Keratinocyte (primary cell): ENCODE measurements at regions not wholly inside any gene's neighbourhood (a gene's known extent, or its start where the extent isn't known, plus 50 kb on each side); places are given as distances from the start of the nearest gene placed in this dataset.

ENCODE experiments used
- DNase-seq: peaks from one replicate; pipeline ENCODE4 v3.0.0-alpha.2; 2011; ENCODE audit warnings: low read depth, missing footprints, low spot score
- FAIRE-seq: peaks from 2 replicates; lab custom pipeline; 2011; peaks lifted over from hg19 to GRCh38; lab: Jason Lieb, UNC
- H2AFZ ChIP-seq: 2 replicates; pipeline ENCODE4 v1.6.0; 2012; ENCODE audit warnings: low read length, control low read depth, inconsistent platforms; ENCODE audit not compliant: control insufficient read depth
- H3K27ac ChIP-seq: 2 replicates; pipeline ENCODE4 v1.5.1; 2011; ENCODE audit warnings: low read length; ENCODE audit not compliant: control insufficient read depth, insufficient read depth
- H3K27me3 ChIP-seq: 3 replicates; pipeline ENCODE4 v1.6.0; 2011; ENCODE audit warnings: low read length; ENCODE audit not compliant: control insufficient read depth, insufficient read depth; ENCODE audit errors: extremely low read depth
- H3K36me3 ChIP-seq, 2 experiments: 2 replicates in 1 of 2; 3 replicates in 1 of 2; pipeline ENCODE4 v1.5.1; 2011; ENCODE audit warnings: low read length in 2 of 2, mild to moderate bottlenecking in 1 of 2; ENCODE audit not compliant: control insufficient read depth in 2 of 2, insufficient read depth in 2 of 2; ENCODE audit errors: extremely low read depth in 1 of 2
- H3K4me1 ChIP-seq: 3 replicates; pipeline ENCODE4 v1.5.1; 2011; ENCODE audit warnings: low read length; ENCODE audit not compliant: control insufficient read depth, insufficient read depth; ENCODE audit errors: extremely low read depth
- H3K4me2 ChIP-seq: 3 replicates; pipeline ENCODE4 v1.6.0; 2011; ENCODE audit warnings: low read depth, low read length; ENCODE audit not compliant: control insufficient read depth, insufficient read depth; ENCODE audit errors: extremely low read depth
- H3K4me3 ChIP-seq, 3 experiments: fragments of 200-600 bp in 1 of 3; sonication (generic) in 1 of 3; 2 replicates in 2 of 3; 3 replicates in 1 of 3; pipeline ENCODE4 v1.5.1; 2011 to 2016; ENCODE audit warnings: low read length in 3 of 3, mild to moderate bottlenecking in 3 of 3, control low read depth in 2 of 3, inconsistent platforms in 1 of 3, low read depth in 1 of 3, mixed read lengths in 1 of 3, mixed run types in 1 of 3, moderate library complexity in 1 of 3; ENCODE audit not compliant: control insufficient read depth in 2 of 3, insufficient read depth in 2 of 3; ENCODE audit errors: extremely low read depth in 1 of 3
- H3K79me2 ChIP-seq: 2 replicates; pipeline ENCODE4 v1.6.0; 2012; ENCODE audit warnings: low read length; ENCODE audit not compliant: control insufficient read depth, insufficient read depth
- H3K9ac ChIP-seq: 3 replicates; pipeline ENCODE4 v1.6.0; 2011; ENCODE audit warnings: low read length; ENCODE audit not compliant: control insufficient read depth, insufficient read depth; ENCODE audit errors: extremely low read depth
- H3K9me1 ChIP-seq: 3 replicates; pipeline ENCODE4 v1.6.0; 2011; ENCODE audit warnings: low read length; ENCODE audit not compliant: control insufficient read depth, insufficient read depth; ENCODE audit errors: extremely low read depth
- H3K9me3 ChIP-seq: 2 replicates; pipeline ENCODE4 v1.5.1; 2012; ENCODE audit warnings: low read depth, low read length; ENCODE audit not compliant: control insufficient read depth
- H4K20me1 ChIP-seq: 3 replicates; pipeline ENCODE4 v1.6.0; 2011; ENCODE audit warnings: low read length; ENCODE audit not compliant: control insufficient read depth, insufficient read depth; ENCODE audit errors: extremely low read depth
- CTCF ChIP-seq, 3 experiments: IDR thresholded peaks in 1 of 3; conservative IDR thresholded peaks in 1 of 3; optimal IDR thresholded peaks in 1 of 3; 2 replicates in 2 of 3; 3 replicates in 1 of 3; pipeline versions ENCODE3 to v1.5.1; 2011; ENCODE audit warnings: low read length in 3 of 3, mild to moderate bottlenecking in 3 of 3, moderate library complexity in 2 of 3, control low read depth in 1 of 3, inconsistent platforms in 1 of 3; ENCODE audit not compliant: insufficient read depth in 2 of 3; ENCODE audit errors: extremely low read depth in 1 of 3
- EZH2 ChIP-seq: IDR thresholded peaks from one replicate; pipeline ENCODE4 v1.6.1; 2012; ENCODE audit warnings: inconsistent platforms, mild to moderate bottlenecking, low read length, moderate library complexity
- dilution Hi-C: fragments of 300-500 bp; cut with MboI; formaldehyde crosslinking; loops from one replicate; pipeline ENCODE4 v1.7.0; 2020; ENCODE audit warnings: low sequenced_read_pairs; ENCODE audit not compliant: extremely low pct_ligation_motif_present

DNA sequence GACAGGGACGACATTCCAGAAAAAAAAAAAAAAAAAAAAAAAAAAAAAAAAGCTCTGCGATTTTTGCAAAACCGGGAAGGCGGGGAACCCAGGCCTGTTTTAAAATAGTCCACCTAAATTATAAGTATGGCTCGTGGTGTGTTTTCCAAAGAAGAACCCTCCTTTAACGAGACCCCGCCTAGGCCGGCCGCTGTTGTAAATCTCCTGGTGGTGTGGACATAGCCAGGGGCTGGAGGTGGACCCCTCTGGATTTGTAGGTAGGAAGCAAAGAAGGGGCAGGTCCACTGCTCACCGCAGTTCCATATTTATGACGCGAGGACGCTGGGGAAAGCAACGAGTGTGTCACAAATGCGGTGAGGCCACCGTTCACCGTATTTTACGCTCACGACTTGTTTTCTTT is 94.0 kb upstream of the SHOX start:
- H3K9me1 ChIP-seq, result no peaks in the 10 kb centered on the region
- H2AFZ ChIP-seq, result no peak overlapping the region
- no peak overlapping the region for H3K4me3 ChIP-seq
- FAIRE-seq (no peak), DNase-seq (no peak)
- no peaks in the 10 kb centered on the region for H3K27me3 ChIP-seq
- H3K9ac ChIP-seq, result no peak overlapping the region
- no peaks in the 10 kb centered on the region for H3K79me2 ChIP-seq
- H3K27ac ChIP-seq, result no peak overlapping the region
- no peaks in the 10 kb centered on the region for H4K20me1 ChIP-seq
- H3K4me2 ChIP-seq, result no peak overlapping the region
- H3K4me1 ChIP-seq, result no peaks in the 10 kb centered on the region
- TF ChIP-seq CTCF (optimal IDR thresholded peaks at IDR 0.05 in 1 of 3, IDR thresholded peaks at IDR 0.05 in 1 of 3, conservative IDR thresholded peaks at IDR 0.05 in 1 of 3; ENCODE audit: extremely low read depth in 1 of 3, insufficient read depth in 2 of 3, low read length in 3 of 3), result no peak
- TF ChIP-seq EZH2, result no peak
- dilution Hi-C loops, result no loop called here
- no peaks in the 10 kb centered on the region for H3K36me3 ChIP-seq
- H3K9me3 ChIP-seq, result peaks cover 10% of the 10 kb centered on the region

GRCh38 chrX:537151-537550 is 93.4 kb upstream of the SHOX start:
- DNase-seq, result no peak
- Histone ChIP-seq H3K9me1 (no peaks in the 10 kb centered on the region), H3K27me3 (no peaks in the 10 kb centered on the region), H2AFZ (no peak overlapping the region), H3K4me2 (no peak overlapping the region), H4K20me1 (no peaks in the 10 kb centered on the region), H3K4me1 (no peaks in the 10 kb centered on the region), H3K9ac (no peak overlapping the region), H3K9me3 (peaks cover 10% of the 10 kb centered on the region), H3K36me3 (no peaks in the 10 kb centered on the region), H3K4me3 (no peak overlapping the region), H3K79me2 (no peaks in the 10 kb centered on the region), H3K27ac (no peak overlapping the region)
- no peak for TF ChIP-seq EZH2
- no peak for TF ChIP-seq CTCF (optimal IDR thresholded peaks at IDR 0.05 in 1 of 3, IDR thresholded peaks at IDR 0.05 in 1 of 3, conservative IDR thresholded peaks at IDR 0.05 in 1 of 3; ENCODE audit: extremely low read depth in 1 of 3, insufficient read depth in 2 of 3, low read length in 3 of 3)
- dilution Hi-C loops, result no loop called here
- FAIRE-seq, result no peak
